SK-N-SH (cell line): ENCODE measurements at regions not wholly inside any gene's neighbourhood (a gene's known extent, or its start where the extent isn't known, plus 50 kb on each side); places are given as distances from the start of the nearest gene placed in this dataset.

Experiments
- CTCF ChIA-PET: fragments of 300-600, 350-600 bp; formaldehyde crosslinking; extraction: SDS; loops from one replicate; lab custom pipeline; 2021; lab: Yijun Ruan, JAX
- POLR2A ChIA-PET: fragments of 350-600 bp; sonication (Branson Sonifier 250); formaldehyde crosslinking; extraction: SDS; loops from one replicate; lab custom pipeline; 2020; ENCODE audit warnings: antibody characterized with exemption, inconsistent platforms; lab: Yijun Ruan, JAX
- DNase-seq: peaks from one replicate; pipeline ENCODE4 v3.0.0; 2012
- H2AFZ ChIP-seq: fragments of 200-600 bp; sonication (generic); 2 replicates; pipeline ENCODE4 v1.8.1; 2016; ENCODE audit warnings: antibody characterized with exemption, mild to moderate bottlenecking, low read depth
- H3F3A ChIP-seq: fragments of 200-600 bp; sonication (generic); replicated peaks from 2 replicates; pipeline ENCODE3; 2016; ENCODE audit warnings: antibody characterized with exemption, mild to moderate bottlenecking; ENCODE audit not compliant: insufficient read depth
- H3K27ac ChIP-seq, 2 experiments: fragments of 200-500 bp in 1 of 2; fragments of 200-600 bp in 1 of 2; sonication (Bioruptor generic) in 1 of 2; sonication (generic), shearing (Covaris generic) in 1 of 2; 2 replicates each; pipeline versions ENCODE4 v1.5.1 to v1.6.1; 2014 to 2016; ENCODE audit warnings: low read depth in 2 of 2, inconsistent platforms in 1 of 2, low read length in 1 of 2, mild to moderate bottlenecking in 1 of 2, mixed read lengths in 1 of 2
- H3K27me3 ChIP-seq: fragments of 200-600 bp; sonication (generic), shearing (Covaris generic); 2 replicates; pipeline ENCODE4 v1.6.1; 2016; ENCODE audit warnings: mixed run types; ENCODE audit not compliant: insufficient read depth
- H3K36me3 ChIP-seq, 2 experiments: fragments of 200-500 bp in 1 of 2; fragments of 200-600 bp in 1 of 2; sonication (Bioruptor generic) in 1 of 2; sonication (generic) in 1 of 2; replicated peaks in 1 of 2; 2 replicates each; pipeline versions ENCODE3 to v1.5.1; 2014 to 2016; ENCODE audit warnings: low read length in 1 of 2, mild to moderate bottlenecking in 1 of 2; ENCODE audit not compliant: insufficient read depth in 2 of 2, control insufficient read depth in 1 of 2
- H3K4me1 ChIP-seq, 2 experiments: fragments of 200-500 bp in 1 of 2; fragments of 200-600 bp in 1 of 2; sonication (Bioruptor generic) in 1 of 2; sonication (generic), shearing (Covaris generic) in 1 of 2; 2 replicates each; pipeline versions ENCODE4 v1.5.1 to v1.6.1; 2014 to 2016; ENCODE audit warnings: low read depth in 1 of 2, low read length in 1 of 2, mixed run types in 1 of 2; ENCODE audit not compliant: insufficient read depth in 2 of 2, control insufficient read depth in 1 of 2
- H3K4me2 ChIP-seq: fragments of 200-600 bp; sonication (generic), shearing (Covaris generic); 2 replicates; pipeline ENCODE4 v1.6.1; 2017; ENCODE audit warnings: mixed run types
- H3K4me3 ChIP-seq, 2 experiments: fragments of 200-500 bp in 1 of 2; fragments of 200-600 bp in 1 of 2; sonication (Bioruptor generic) in 1 of 2; sonication (generic), shearing (Covaris generic) in 1 of 2; 2 replicates each; pipeline versions ENCODE4 v1.5.1 to v1.8.1; 2014 to 2016; ENCODE audit warnings: low read depth in 2 of 2, inconsistent platforms in 1 of 2, low read length in 1 of 2, mild to moderate bottlenecking in 1 of 2, mixed read lengths in 1 of 2, moderate library complexity in 1 of 2
- H3K79me2 ChIP-seq: fragments of 200-600 bp; sonication (generic); 2 replicates; pipeline ENCODE4 v1.8.1; 2017; ENCODE audit warnings: mild to moderate bottlenecking; ENCODE audit not compliant: insufficient read depth
- H3K9ac ChIP-seq: fragments of 200-600 bp; sonication (generic); 2 replicates; pipeline ENCODE4 v1.6.1; 2017; ENCODE audit warnings: mixed run types
- H3K9me2 ChIP-seq: fragments of 200-600 bp; sonication (generic); 2 replicates; pipeline ENCODE4 v1.6.1; 2017; ENCODE audit warnings: mixed run types
- H3K9me3 ChIP-seq: fragments of 200-600 bp; sonication (generic); 2 replicates; pipeline ENCODE4 v1.6.1; 2017; ENCODE audit warnings: mixed run types, mild to moderate bottlenecking, moderate library complexity
- H4K20me1 ChIP-seq: fragments of 200-600 bp; sonication (generic); 2 replicates; pipeline ENCODE4 v1.6.1; 2017; ENCODE audit warnings: mild to moderate bottlenecking, mixed run types; ENCODE audit not compliant: insufficient read depth
- CHD2 ChIP-seq: fragments of 150-350 bp; IDR thresholded peaks from 2 replicates; pipeline ENCODE4 v1.6.1; 2018; ENCODE audit warnings: low read length; ENCODE audit not compliant: partially characterized antibody
- CTCF ChIP-seq: fragments of 200-600 bp; sonication (generic); IDR thresholded peaks from 2 replicates; pipeline ENCODE4 v1.6.1; 2017; ENCODE audit warnings: antibody characterized with exemption, mild to moderate bottlenecking, moderate library complexity
- EZH2phosphoT487 ChIP-seq: fragments of 200-600 bp; sonication (generic); IDR thresholded peaks from 2 replicates; pipeline ENCODE4 v1.6.1; 2017; ENCODE audit warnings: low read depth, mixed run types, mild to moderate bottlenecking, antibody characterized with exemption, moderate library complexity, borderline replicate concordance
- FOXJ3 ChIP-seq: sonication (generic); formaldehyde crosslinking; IDR thresholded peaks from 2 replicates; pipeline ENCODE4 v1.5.1; 2020; ENCODE audit warnings: mild to moderate bottlenecking, missing genetic modification reagents
- JUND ChIP-seq: IDR thresholded peaks from 2 replicates; pipeline ENCODE4 v1.4.0; 2012
- NRF1 ChIP-seq: IDR thresholded peaks from 2 replicates; pipeline ENCODE4 v1.6.1; 2012; ENCODE audit warnings: low read depth, mild to moderate bottlenecking, low read length
- PBX3 ChIP-seq: IDR thresholded peaks from 2 replicates; pipeline ENCODE4; 2012
- POLR2AphosphoS5 ChIP-seq: IDR thresholded peaks from 2 replicates; pipeline ENCODE4 v1.6.1; 2012; ENCODE audit warnings: low read depth, low read length
- RAD21 ChIP-seq: IDR thresholded peaks from 2 replicates; pipeline ENCODE4 v1.6.1; 2012; ENCODE audit warnings: mild to moderate bottlenecking, low read length
- RCOR1 ChIP-seq: fragments of 150-350 bp; IDR thresholded peaks from 2 replicates; pipeline ENCODE4 v1.6.1; 2017; ENCODE audit warnings: antibody characterized with exemption, low read length
- RFX5 ChIP-seq: IDR thresholded peaks from 2 replicates; pipeline ENCODE4 v1.6.1; 2012; ENCODE audit warnings: mild to moderate bottlenecking, improper control_type of control experiment, low read length
- SIN3A ChIP-seq: IDR thresholded peaks from 2 replicates; pipeline ENCODE4 v1.6.1; 2012; ENCODE audit warnings: low read depth, mild to moderate bottlenecking, low read length, moderate library complexity, borderline replicate concordance
- TAF1 ChIP-seq: IDR thresholded peaks from 2 replicates; pipeline ENCODE4 v1.6.1; 2012; ENCODE audit warnings: low read depth, mild to moderate bottlenecking, low read length, moderate library complexity, borderline replicate concordance
- TCF12 ChIP-seq: IDR thresholded peaks from 2 replicates; pipeline ENCODE4 v1.4.0; 2012
- USF2 ChIP-seq: fragments of 150-350 bp; IDR thresholded peaks from 2 replicates; pipeline ENCODE4 v1.6.1; 2017; ENCODE audit warnings: antibody characterized with exemption, low read length, low read depth, borderline replicate concordance
- YY1 ChIP-seq: IDR thresholded peaks from 2 replicates; pipeline ENCODE4 v1.4.0; 2012; ENCODE audit warnings: low read depth, mild to moderate bottlenecking
- ZBTB33 ChIP-seq: IDR thresholded peaks from 2 replicates; pipeline ENCODE4 v1.4.0; 2012; ENCODE audit warnings: low read depth, borderline replicate concordance
- WGBS: methylation state at CpG from one replicate; pipeline ENCODE4 v1.1.6; 2017; ENCODE audit warnings: low lambda C conversion rate; 5-methylcytosine and 5-hydroxymethylcytosine counted together
- TF ChIP-seq, protein P1 (sequence below): IDR thresholded peaks from 2 replicates; pipeline ENCODE4 v1.4.0; 2012; ENCODE audit warnings: low read depth, borderline replicate concordance
- TF ChIP-seq, protein P2 (sequence below): IDR thresholded peaks from 2 replicates; pipeline ENCODE4 v1.4.0; 2012; ENCODE audit warnings: low read depth
- TF ChIP-seq, protein P3 (sequence below): IDR thresholded peaks from 2 replicates; pipeline ENCODE4 v1.6.1; 2012; ENCODE audit warnings: mild to moderate bottlenecking, low read depth, low read length, moderate library complexity

- Histone ChIP-seq H3K4me3 (no peak overlapping the region), H3K36me3 (no peaks in the 10 kb centered on the region), H4K20me1 (no peaks in the 10 kb centered on the region), H3K4me2 (no peak overlapping the region), H3K79me2 (no peaks in the 10 kb centered on the region), H3K9me3 (no peaks in the 10 kb centered on the region), H3F3A (no peaks in the 10 kb centered on the region), H2AFZ (0 out of 2 replicates have a peak overlapping the region, but pooled peaks have one; percentile 33), H3K27ac (peak overlapping the region in 1 of 2 experiments; percentile 95; a peak in 2 of 4 replicates), H3K27me3 (no peaks in the 10 kb centered on the region), H3K9ac (no peak overlapping the region), H3K9me2 (no peaks in the 10 kb centered on the region), H3K4me1 (peaks cover 32 to 73% of the 10 kb centered on the region in 2 experiments)
- ChIA-PET CTCF (interaction anchor here (1.3 to 1.8 kb wide), 4 partner anchors 7 to 208 kb away, joined by 3 to 5 read pairs (median 4); no protein-coding TSS in a partner anchor), POLR2A (interaction anchor here (0.7 to 1.2 kb wide), 2 partner anchors 39 to 178 kb away, joined by 3 to 4 read pairs; no protein-coding TSS in a partner anchor)
- DNase-seq = no peak
- 85% methylated on average over 10 of the region's 11 CpGs for WGBS
- TF ChIP-seq PBX3 (no peak), USF2 (no peak), POLR2AphosphoS5 (no peak), NRF1 (no peak), RCOR1 (no peak), RFX5 (no peak), ZBTB33 (no peak), FOXJ3 (no peak), TCF12 (no peak), EZH2phosphoT487 (no peak), CHD2 (no peak), TAF1 (no peak), JUND (no peak), SIN3A (no peak), CTCF (no peak), RAD21 (no peak), YY1 (no peak)
- TF ChIP-seq, protein P1, sequence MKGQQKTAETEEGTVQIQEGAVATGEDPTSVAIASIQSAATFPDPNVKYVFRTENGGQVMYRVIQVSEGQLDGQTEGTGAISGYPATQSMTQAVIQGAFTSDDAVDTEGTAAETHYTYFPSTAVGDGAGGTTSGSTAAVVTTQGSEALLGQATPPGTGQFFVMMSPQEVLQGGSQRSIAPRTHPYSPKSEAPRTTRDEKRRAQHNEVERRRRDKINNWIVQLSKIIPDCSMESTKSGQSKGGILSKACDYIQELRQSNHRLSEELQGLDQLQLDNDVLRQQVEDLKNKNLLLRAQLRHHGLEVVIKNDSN = no peak
- TF ChIP-seq, protein P2, sequence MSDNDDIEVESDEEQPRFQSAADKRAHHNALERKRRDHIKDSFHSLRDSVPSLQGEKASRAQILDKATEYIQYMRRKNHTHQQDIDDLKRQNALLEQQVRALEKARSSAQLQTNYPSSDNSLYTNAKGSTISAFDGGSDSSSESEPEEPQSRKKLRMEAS = no peak
- TF ChIP-seq, protein P3, sequence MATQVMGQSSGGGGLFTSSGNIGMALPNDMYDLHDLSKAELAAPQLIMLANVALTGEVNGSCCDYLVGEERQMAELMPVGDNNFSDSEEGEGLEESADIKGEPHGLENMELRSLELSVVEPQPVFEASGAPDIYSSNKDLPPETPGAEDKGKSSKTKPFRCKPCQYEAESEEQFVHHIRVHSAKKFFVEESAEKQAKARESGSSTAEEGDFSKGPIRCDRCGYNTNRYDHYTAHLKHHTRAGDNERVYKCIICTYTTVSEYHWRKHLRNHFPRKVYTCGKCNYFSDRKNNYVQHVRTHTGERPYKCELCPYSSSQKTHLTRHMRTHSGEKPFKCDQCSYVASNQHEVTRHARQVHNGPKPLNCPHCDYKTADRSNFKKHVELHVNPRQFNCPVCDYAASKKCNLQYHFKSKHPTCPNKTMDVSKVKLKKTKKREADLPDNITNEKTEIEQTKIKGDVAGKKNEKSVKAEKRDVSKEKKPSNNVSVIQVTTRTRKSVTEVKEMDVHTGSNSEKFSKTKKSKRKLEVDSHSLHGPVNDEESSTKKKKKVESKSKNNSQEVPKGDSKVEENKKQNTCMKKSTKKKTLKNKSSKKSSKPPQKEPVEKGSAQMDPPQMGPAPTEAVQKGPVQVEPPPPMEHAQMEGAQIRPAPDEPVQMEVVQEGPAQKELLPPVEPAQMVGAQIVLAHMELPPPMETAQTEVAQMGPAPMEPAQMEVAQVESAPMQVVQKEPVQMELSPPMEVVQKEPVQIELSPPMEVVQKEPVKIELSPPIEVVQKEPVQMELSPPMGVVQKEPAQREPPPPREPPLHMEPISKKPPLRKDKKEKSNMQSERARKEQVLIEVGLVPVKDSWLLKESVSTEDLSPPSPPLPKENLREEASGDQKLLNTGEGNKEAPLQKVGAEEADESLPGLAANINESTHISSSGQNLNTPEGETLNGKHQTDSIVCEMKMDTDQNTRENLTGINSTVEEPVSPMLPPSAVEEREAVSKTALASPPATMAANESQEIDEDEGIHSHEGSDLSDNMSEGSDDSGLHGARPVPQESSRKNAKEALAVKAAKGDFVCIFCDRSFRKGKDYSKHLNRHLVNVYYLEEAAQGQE = no peak
Measured at GRCh38 chr15:70378126-70379031, 280.7 kb upstream of the TLE3 start.
